ENCODE measurements at regions not wholly inside any gene's neighbourhood (a gene's known extent, or its start where the extent isn't known, plus 50 kb on each side); places are given as distances from the start of the nearest gene placed in this dataset.

DNA sequence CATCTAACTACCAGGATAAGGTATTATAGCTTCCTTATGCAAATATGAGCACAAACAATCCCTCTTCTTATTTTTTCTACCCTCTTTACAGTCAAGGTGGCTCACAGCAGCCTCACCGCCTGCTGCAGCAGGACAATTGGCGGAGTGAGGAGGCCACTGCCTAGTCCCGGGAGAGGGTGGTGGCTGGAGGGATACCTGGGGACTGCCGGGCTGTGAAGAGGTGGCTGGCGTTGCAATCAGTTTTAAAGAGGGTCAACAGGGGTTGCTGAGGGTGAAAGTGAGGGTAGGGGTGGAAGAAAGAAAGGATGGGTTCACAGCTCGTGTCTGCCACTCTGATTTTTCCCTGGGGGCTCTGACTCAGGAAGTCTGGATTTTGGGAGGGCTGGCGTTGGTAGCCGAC lies 105.1 kb upstream of the SLC6A6 start:
- TF ChIP-seq, protein P1, sequence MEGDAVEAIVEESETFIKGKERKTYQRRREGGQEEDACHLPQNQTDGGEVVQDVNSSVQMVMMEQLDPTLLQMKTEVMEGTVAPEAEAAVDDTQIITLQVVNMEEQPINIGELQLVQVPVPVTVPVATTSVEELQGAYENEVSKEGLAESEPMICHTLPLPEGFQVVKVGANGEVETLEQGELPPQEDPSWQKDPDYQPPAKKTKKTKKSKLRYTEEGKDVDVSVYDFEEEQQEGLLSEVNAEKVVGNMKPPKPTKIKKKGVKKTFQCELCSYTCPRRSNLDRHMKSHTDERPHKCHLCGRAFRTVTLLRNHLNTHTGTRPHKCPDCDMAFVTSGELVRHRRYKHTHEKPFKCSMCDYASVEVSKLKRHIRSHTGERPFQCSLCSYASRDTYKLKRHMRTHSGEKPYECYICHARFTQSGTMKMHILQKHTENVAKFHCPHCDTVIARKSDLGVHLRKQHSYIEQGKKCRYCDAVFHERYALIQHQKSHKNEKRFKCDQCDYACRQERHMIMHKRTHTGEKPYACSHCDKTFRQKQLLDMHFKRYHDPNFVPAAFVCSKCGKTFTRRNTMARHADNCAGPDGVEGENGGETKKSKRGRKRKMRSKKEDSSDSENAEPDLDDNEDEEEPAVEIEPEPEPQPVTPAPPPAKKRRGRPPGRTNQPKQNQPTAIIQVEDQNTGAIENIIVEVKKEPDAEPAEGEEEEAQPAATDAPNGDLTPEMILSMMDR (conservative IDR thresholded peaks at IDR 0.05; ENCODE audit: low read depth): no peak
- ChIA-PET CTCF (no interaction called here), POLR2A (ENCODE audit: low non-redundant PET) (no interaction called here)
- no peak for DNase-seq (ENCODE audit: low spot score)
- no peak overlapping the region for H3K27ac ChIP-seq

DNA sequence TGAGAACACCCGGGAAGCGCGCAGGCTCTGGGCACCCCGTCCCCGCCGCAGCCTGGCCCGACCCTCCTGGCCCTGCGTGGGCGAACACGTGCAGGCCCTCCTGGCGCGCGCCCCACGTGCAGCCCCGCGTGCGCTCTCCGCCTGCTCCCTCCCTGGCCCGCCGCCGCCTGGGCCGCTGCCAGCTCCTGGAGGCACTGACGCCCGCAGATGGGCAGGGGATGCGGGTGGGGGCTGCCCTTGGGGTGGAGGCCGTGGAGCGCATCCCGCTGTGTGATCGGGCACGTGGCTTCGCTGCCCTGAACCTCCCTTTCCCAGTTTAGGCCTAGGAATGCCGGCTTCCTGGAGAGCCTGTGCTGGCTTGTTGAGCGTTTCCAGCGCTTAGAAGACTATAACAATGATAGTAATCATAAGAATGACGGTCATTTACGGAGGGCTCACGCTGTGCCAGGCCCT lies 104.6 kb upstream of the SLC6A6 start:
- TF ChIP-seq, protein P1 (conservative IDR thresholded peaks at IDR 0.05; ENCODE audit: low read depth): no peak
- ChIA-PET POLR2A (ENCODE audit: low non-redundant PET) (no interaction called here), CTCF (no interaction called here)
- no peak overlapping the region for H3K27ac ChIP-seq
- DNase-seq (ENCODE audit: low spot score): peak; percentile 15

DNA sequence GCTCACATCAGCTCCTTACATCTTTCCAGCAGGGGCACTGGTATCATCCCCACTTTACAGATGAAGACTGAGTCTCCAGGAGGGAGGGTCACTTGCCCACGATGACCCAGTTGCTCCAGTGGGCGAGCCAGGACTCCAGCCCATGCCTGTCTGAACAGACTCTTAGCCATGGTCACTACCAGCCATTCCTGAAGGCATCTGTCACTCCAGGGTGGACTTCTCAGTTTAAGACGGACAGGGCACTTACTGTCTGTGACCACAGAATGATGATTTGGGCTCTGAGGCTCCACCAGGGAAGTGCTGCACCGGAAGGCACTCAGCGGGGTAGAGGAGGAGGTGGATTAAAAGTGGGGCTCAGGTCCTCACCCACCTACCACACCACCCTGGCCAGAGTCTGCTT lies 104.0 kb upstream of the SLC6A6 start:
- no peak for DNase-seq (ENCODE audit: low spot score)
- no peak overlapping the region for H3K27ac ChIP-seq
- TF ChIP-seq, protein P1 (conservative IDR thresholded peaks at IDR 0.05; ENCODE audit: low read depth): no peak
- ChIA-PET CTCF (no interaction called here), POLR2A (ENCODE audit: low non-redundant PET) (no interaction called here)

DNA sequence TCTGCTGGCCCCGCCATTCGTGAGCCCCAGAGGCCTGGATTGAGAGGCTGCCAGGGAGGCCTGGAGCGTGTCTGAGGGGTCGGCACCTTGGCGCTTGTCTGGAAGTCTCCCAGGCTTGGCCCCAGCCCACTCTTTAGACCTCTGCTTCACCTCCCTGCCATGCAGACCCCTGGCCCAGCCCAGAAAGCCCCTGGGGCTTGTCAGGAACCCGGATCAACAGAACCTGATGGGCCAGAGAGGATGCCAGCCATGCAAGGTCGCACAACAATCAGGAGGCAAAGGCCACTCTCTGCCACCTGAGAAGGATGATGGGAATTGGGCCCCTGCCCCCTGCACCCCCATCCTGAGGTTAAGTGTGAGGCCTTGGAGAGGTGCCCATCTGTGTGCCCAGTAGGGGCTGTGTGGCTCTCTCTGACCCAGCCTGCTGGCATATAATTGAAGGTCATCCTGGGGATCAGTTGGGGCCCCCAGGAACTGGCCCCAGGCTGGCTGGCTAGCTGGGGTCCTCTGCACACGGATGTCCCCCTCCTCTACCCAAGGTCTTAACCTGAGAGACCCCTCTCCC lies 103.3 kb upstream of the SLC6A6 start:
- ChIA-PET CTCF (no interaction called here), POLR2A (ENCODE audit: low non-redundant PET) (no interaction called here)
- no peak for DNase-seq (ENCODE audit: low spot score)
- H3K27ac ChIP-seq: no peak overlapping the region
- TF ChIP-seq, protein P1 (conservative IDR thresholded peaks at IDR 0.05; ENCODE audit: low read depth): no peak

DNA sequence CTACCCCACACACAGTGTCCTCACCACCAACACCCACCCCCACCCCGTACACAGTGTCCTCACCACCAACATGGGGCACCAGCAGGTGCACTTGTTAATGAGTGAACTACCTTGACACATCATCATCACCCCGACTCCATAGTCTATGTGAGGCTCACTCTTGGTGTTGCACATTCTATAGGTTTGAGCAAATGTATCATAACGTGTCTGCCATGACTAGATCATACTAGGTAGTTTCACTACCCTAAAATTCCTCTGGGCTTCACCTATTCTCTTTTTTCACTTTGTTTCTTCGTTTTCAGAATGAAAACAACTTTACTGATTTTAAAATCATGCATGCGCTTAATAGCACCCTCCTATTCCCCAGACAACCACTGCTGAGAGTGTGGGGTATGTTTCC lies 102.6 kb upstream of the SLC6A6 start:
- POLR2A ChIA-PET (ENCODE audit: low non-redundant PET): no interaction called here
- CTCF ChIA-PET: no interaction called here
- no peak overlapping the region for H3K27ac ChIP-seq
- TF ChIP-seq, protein P1 (conservative IDR thresholded peaks at IDR 0.05; ENCODE audit: low read depth): no peak
- DNase-seq (ENCODE audit: low spot score): no peak

DNA sequence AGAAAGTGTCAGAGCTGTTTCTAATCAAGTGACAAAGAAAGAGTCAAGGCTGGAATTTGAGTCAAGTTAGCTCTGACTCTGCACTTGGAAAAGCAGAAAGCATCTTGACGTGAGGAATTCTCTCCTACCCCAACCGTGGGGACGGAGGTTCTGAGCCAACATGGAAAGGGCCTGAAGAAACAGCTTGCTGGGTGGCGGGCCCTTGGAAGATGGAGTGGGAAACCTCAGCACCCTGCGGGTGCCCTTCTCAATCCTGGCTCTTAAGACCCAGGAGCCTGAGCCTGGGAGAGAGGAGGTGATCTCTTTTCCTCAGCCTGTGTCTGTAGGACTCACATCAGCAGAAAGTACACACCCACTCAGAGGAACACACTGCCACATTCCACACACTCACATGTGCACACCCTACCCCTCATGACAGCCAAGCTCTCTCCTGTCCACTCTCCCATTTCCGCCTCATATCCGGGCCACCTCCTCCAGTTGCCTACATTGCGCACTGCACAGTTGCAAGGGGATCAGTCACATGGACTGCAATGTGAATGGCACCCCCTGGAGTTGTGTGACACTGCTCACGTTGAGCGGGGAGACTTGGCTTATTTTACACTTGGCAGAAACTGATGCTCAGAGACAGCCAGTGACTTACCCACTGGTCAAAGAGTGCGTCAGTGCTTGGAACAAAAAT lies 101.5 kb upstream of the SLC6A6 start:
- no peak overlapping the region for H3K27ac ChIP-seq
- no peak for DNase-seq (ENCODE audit: low spot score)
- POLR2A ChIA-PET (ENCODE audit: low non-redundant PET): no interaction called here
- TF ChIP-seq, protein P1 (conservative IDR thresholded peaks at IDR 0.05; ENCODE audit: low read depth): no peak
- CTCF ChIA-PET: interaction anchor here (0.6 kb wide), 1 partner anchor 1931 kb away, joined by 4 read pairs; no protein-coding TSS in a partner anchor

All from RWPE1 (cell line).